ENCODE measurements at regions not wholly inside any gene's neighbourhood (a gene's known extent, or its start where the extent isn't known, plus 50 kb on each side); places are given as distances from the start of the nearest gene placed in this dataset.

- no peak overlapping the region for H3K4me3 ChIP-seq (replicated peaks; ENCODE audit: low read depth, low read length)
- TF ChIP-seq CTCF (IDR thresholded peaks at IDR 0.05; ENCODE audit: low read depth, low read length, missing control alignments) = no peak
- no peak for DNase-seq (ENCODE audit: extremely low read depth, low read depth)
Measured at GRCh38 chr6:111978532-111979149, 75.3 kb upstream of the CCN6 start.

- DNase-seq (ENCODE audit: extremely low read depth, low read depth) = no peak
- H3K4me3 ChIP-seq (replicated peaks; ENCODE audit: low read depth, low read length) = no peak overlapping the region
- no peak for TF ChIP-seq CTCF (IDR thresholded peaks at IDR 0.05; ENCODE audit: low read depth, low read length, missing control alignments)
Measured at GRCh38 chr6:111979633-111980032, 74.3 kb upstream of the CCN6 start.

- TF ChIP-seq CTCF (IDR thresholded peaks at IDR 0.05; ENCODE audit: low read depth, low read length, missing control alignments) = no peak
- DNase-seq (ENCODE audit: extremely low read depth, low read depth) = no peak
- H3K4me3 ChIP-seq (replicated peaks; ENCODE audit: low read depth, low read length) = no peak overlapping the region
Measured at GRCh38 chr6:111980143-111980542, 73.8 kb upstream of the CCN6 start.

- no peak for DNase-seq (ENCODE audit: extremely low read depth, low read depth)
- no peak for TF ChIP-seq CTCF (IDR thresholded peaks at IDR 0.05; ENCODE audit: low read depth, low read length, missing control alignments)
- no peak overlapping the region for H3K4me3 ChIP-seq (replicated peaks; ENCODE audit: low read depth, low read length)
Measured at GRCh38 chr6:111980971-111981840, 72.7 kb upstream of the CCN6 start.

GRCh38 chr6:111982681-111983080 is 71.2 kb upstream of the CCN6 start:
- no peak for TF ChIP-seq CTCF (IDR thresholded peaks at IDR 0.05; ENCODE audit: low read depth, low read length, missing control alignments)
- DNase-seq (ENCODE audit: extremely low read depth, low read depth) = no peak
- no peak overlapping the region for H3K4me3 ChIP-seq (replicated peaks; ENCODE audit: low read depth, low read length)

- no peak for DNase-seq (ENCODE audit: extremely low read depth, low read depth)
- no peak for TF ChIP-seq CTCF (IDR thresholded peaks at IDR 0.05; ENCODE audit: low read depth, low read length, missing control alignments)
- no peak overlapping the region for H3K4me3 ChIP-seq (replicated peaks; ENCODE audit: low read depth, low read length)
Measured at GRCh38 chr6:111983193-111983592, 70.7 kb upstream of the CCN6 start.
